ENCODE measurements at regions not wholly inside any gene's neighbourhood (a gene's known extent, or its start where the extent isn't known, plus 50 kb on each side); places are given as distances from the start of the nearest gene placed in this dataset.
A peak's percentile ranks its signal among the peaks of the same experiment; 100 is the strongest.

GRCh38 chr12:24427776-24428175, 478.3 kb upstream of the SOX5 start:
- DNase-seq (ENCODE audit: insufficient read length, low spot score) (no peak), FAIRE-seq (no peak)

GRCh38 chr12:24425601-24425970, 476.1 kb upstream of the SOX5 start:
- FAIRE-seq (no peak), DNase-seq (ENCODE audit: insufficient read length, low spot score) (no peak)

GRCh38 chr12:24424889-24425600, 475.6 kb upstream of the SOX5 start:
- no peak for FAIRE-seq
- no peak for DNase-seq (ENCODE audit: insufficient read length, low spot score)

GRCh38 chr12:24424376-24424775, 474.9 kb upstream of the SOX5 start:
- DNase-seq (ENCODE audit: insufficient read length, low spot score) (no peak), FAIRE-seq (no peak)

GRCh38 chr12:24423611-24424010, 474.1 kb upstream of the SOX5 start:
- FAIRE-seq: peak; percentile 38

GRCh38 chr12:24421759-24422158, 472.3 kb upstream of the SOX5 start:
- no peak for DNase-seq (ENCODE audit: insufficient read length, low spot score)
- FAIRE-seq: no peak

More at GRCh38 chr12:24423611-24424010, 474.1 kb upstream of the SOX5 start:
- no peak for DNase-seq (ENCODE audit: insufficient read length, low spot score)

GRCh38 chr12:24418157-24418556, 468.7 kb upstream of the SOX5 start:
- FAIRE-seq (no peak), DNase-seq (ENCODE audit: insufficient read length, low spot score) (no peak)

GRCh38 chr12:24416423-24417109, 467.1 kb upstream of the SOX5 start:
- FAIRE-seq (peak; percentile 46), DNase-seq (ENCODE audit: insufficient read length, low spot score) (no peak)

GRCh38 chr12:24415934-24416333, 466.5 kb upstream of the SOX5 start:
- DNase-seq (ENCODE audit: insufficient read length, low spot score): no peak
- no peak for FAIRE-seq

- FAIRE-seq (no peak), DNase-seq (ENCODE audit: insufficient read length, low spot score) (no peak)
Measured at GRCh38 chr12:24414480-24414879, 465.0 kb upstream of the SOX5 start.

- no peak for FAIRE-seq
Measured at GRCh38 chr12:24411948-24412347, 462.5 kb upstream of the SOX5 start.

GRCh38 chr12:24409868-24410267, 460.4 kb upstream of the SOX5 start:
- DNase-seq (ENCODE audit: insufficient read length, low spot score) (no peak), FAIRE-seq (no peak)

More at GRCh38 chr12:24411948-24412347, 462.5 kb upstream of the SOX5 start:
- no peak for DNase-seq (ENCODE audit: insufficient read length, low spot score)

GRCh38 chr12:24408305-24408704, 458.8 kb upstream of the SOX5 start:
- FAIRE-seq (no peak), DNase-seq (ENCODE audit: insufficient read length, low spot score) (no peak)

GRCh38 chr12:24407884-24408283, 458.4 kb upstream of the SOX5 start:
- no peak for FAIRE-seq
- no peak for DNase-seq (ENCODE audit: insufficient read length, low spot score)

GRCh38 chr12:24404086-24404815, 454.8 kb upstream of the SOX5 start:
- FAIRE-seq (no peak), DNase-seq (ENCODE audit: insufficient read length, low spot score) (no peak)

GRCh38 chr12:24400533-24400932, 451.1 kb upstream of the SOX5 start:
- no peak for DNase-seq (ENCODE audit: insufficient read length, low spot score)
- FAIRE-seq: no peak

- DNase-seq (ENCODE audit: insufficient read length, low spot score) (no peak), FAIRE-seq (no peak)
Measured at GRCh38 chr12:24398605-24399004, 449.1 kb upstream of the SOX5 start.

- FAIRE-seq (no peak), DNase-seq (ENCODE audit: insufficient read length, low spot score) (no peak)
Measured at GRCh38 chr12:24396224-24396623, 446.8 kb upstream of the SOX5 start.

- FAIRE-seq (no peak), DNase-seq (ENCODE audit: insufficient read length, low spot score) (no peak)
Measured at GRCh38 chr12:24394246-24394645, 444.8 kb upstream of the SOX5 start.

- DNase-seq (ENCODE audit: insufficient read length, low spot score): no peak
- FAIRE-seq: no peak
Measured at GRCh38 chr12:24393071-24393470, 443.6 kb upstream of the SOX5 start.

- no peak for FAIRE-seq
- no peak for DNase-seq (ENCODE audit: insufficient read length, low spot score)
Measured at GRCh38 chr12:24389394-24389793, 439.9 kb upstream of the SOX5 start.

- DNase-seq (ENCODE audit: insufficient read length, low spot score): no peak
- FAIRE-seq: no peak
Measured at GRCh38 chr12:24387381-24387780, 437.9 kb upstream of the SOX5 start.

All from HTR-8/SVneo (cell line).